AG10803 (cell line): ENCODE measurements at regions not wholly inside any gene's neighbourhood (a gene's known extent, or its start where the extent isn't known, plus 50 kb on each side); places are given as distances from the start of the nearest gene placed in this dataset.
"Not testable (repeated sequence)": the region's sequence is repeated elsewhere in the genome, so short reads cannot be mapped to it uniquely, and the experiment has no call there.

Experiments used
- DNase-seq: peaks from one replicate; pipeline ENCODE4 v3.0.0; 2010; ENCODE audit warnings: low read depth
- H3K4me3 ChIP-seq: 2 replicates; pipeline ENCODE4 v1.5.1; 2011; ENCODE audit warnings: mild to moderate bottlenecking, low read length, control low read depth
- TF ChIP-seq, protein P1 (sequence below): conservative IDR thresholded peaks from 2 replicates; pipeline ENCODE4 v1.5.1; 2011; ENCODE audit warnings: mild to moderate bottlenecking, low read length, control low read depth, inconsistent platforms

DNA sequence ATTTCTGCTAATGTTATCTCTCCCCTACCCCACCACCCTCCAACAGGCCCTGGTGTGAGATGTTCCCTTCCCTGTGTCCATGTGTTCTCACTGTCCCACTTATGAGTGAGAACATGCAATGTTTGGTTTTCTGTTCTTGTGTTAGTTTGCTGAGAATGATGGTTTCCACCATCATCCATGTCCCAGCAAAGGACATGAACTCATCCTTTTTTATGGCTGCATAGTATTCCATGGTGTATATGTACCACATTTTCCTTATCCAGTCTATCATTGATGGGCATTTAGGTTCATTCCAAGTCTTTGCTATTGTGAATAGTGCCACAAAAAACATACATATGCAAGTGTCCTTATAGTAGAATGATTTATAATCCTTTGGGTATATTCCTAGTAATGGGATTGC is 104.5 kb downstream of the ZNF33B start:
- not testable (repeated sequence) for DNase-seq, H3K4me3 ChIP-seq

DNA sequence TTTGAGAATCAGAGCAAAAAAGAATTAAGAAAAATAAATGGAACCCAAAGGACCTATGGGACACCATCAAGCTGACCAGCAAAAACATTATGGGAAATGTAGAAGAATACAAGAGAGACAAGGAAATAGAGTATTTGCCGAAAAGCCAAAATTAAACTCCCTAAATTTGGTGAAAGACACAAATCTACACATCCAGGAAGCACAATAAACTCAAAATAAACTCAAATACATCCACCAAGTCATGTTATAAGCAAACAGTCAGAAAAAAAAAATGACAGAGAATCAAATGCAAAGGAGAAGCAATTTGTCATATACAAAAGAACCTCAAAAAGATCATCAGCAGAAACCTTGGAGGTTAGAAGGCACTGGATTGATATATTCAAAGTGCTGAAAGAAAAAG is 105.4 kb downstream of the ZNF33B start:
- no peak overlapping the region for H3K4me3 ChIP-seq
- DNase-seq, result no peak
- TF ChIP-seq, protein P1, sequence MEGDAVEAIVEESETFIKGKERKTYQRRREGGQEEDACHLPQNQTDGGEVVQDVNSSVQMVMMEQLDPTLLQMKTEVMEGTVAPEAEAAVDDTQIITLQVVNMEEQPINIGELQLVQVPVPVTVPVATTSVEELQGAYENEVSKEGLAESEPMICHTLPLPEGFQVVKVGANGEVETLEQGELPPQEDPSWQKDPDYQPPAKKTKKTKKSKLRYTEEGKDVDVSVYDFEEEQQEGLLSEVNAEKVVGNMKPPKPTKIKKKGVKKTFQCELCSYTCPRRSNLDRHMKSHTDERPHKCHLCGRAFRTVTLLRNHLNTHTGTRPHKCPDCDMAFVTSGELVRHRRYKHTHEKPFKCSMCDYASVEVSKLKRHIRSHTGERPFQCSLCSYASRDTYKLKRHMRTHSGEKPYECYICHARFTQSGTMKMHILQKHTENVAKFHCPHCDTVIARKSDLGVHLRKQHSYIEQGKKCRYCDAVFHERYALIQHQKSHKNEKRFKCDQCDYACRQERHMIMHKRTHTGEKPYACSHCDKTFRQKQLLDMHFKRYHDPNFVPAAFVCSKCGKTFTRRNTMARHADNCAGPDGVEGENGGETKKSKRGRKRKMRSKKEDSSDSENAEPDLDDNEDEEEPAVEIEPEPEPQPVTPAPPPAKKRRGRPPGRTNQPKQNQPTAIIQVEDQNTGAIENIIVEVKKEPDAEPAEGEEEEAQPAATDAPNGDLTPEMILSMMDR, result no peak

DNA sequence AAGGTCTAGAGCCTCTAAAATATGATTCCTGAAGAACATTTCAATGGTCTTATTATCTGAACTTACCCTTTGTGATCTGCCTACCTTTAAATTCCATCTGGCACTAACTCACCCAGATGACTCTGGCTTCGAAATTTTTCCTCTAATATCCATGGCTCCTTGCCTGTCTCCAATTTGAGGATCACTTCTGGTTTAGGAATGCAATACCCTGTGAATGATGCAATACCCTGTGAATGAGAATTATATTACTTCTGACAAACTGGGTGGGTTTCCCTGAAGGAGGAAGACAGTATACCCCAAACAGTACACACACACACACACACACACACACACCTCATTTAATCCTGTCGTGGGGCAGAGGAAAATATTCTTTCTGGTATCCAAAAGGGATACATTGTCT is 115.3 kb downstream of the ZNF33B start:
- no peak overlapping the region for H3K4me3 ChIP-seq
- DNase-seq, result no peak
- TF ChIP-seq, protein P1, result no peak

DNA sequence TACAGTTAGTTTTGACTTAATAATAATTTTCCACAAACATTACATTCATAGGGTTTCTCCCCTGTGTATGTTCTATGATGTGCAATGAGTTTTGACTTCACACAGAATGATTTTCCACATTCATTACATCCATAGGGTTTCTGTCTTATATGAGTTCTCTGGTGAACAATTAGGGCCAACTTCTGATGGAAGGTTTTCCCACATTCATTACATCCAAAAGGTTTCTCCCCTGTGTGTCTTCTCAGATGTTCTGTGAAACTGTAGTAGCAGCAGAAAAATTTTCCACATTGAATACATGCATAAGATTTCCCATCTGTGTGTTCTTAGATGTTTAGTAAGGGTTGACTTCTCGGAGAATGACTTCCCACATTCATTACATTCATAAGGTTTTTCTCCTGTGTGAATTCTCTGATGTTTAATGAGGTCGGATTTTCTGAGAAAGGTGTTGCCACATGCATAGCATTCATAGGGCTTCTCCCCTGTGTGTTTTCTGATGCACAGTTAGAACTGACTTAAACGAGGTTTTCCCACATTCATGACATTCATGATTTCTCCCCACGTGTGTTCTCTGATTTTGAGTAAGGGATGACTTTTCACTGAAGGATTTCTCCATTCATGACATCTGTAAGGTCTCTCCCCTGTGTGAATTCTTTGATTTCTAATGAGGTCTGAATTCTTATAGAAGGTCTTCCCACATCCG is 118.5 kb downstream of the ZNF33B start:
- DNase-seq, result no peak
- H3K4me3 ChIP-seq, result no peak overlapping the region
- TF ChIP-seq, protein P1, result no peak

DNA sequence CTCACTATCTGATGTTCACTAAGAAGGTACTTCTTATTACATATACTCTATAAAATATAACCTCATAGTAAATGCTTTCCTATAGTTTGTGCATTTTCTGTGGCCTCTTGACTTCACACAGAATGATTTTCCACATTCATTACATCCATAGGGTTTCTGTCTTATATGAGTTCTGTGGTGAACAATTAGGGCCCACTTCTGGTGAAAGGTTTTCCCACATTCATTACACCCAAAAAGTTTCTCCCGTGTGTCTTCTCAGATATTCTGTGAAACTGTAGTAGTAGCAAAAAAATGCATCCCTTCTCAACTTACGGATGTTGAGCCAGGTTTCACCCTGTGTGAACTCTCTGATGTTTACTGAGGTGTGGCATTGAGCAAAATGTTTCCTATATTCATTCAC is 119.3 kb downstream of the ZNF33B start:
- TF ChIP-seq, protein P1, result no peak
- DNase-seq, result no peak
- no peak overlapping the region for H3K4me3 ChIP-seq

DNA sequence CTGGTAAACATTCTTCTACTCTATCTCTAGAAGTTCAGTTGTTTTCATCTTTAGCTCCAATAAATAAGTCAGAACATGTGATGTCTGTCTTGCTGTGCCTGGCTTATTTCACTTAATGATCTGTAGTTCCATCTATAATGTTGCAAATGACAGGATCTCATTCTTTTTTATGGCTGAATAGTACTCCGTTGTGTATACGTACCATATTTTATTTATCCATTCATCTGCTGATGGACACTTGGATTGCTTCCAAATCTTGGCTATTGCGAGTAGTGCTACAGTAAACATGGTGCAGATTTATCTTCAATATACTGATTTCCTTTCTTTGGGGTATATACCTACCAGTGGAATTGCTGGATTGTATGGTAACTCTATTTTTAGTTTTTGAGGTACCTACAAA is 124.4 kb downstream of the ZNF33B start:
- DNase-seq, result no peak
- TF ChIP-seq, protein P1, result no peak
- H3K4me3 ChIP-seq, result no peak overlapping the region

DNA sequence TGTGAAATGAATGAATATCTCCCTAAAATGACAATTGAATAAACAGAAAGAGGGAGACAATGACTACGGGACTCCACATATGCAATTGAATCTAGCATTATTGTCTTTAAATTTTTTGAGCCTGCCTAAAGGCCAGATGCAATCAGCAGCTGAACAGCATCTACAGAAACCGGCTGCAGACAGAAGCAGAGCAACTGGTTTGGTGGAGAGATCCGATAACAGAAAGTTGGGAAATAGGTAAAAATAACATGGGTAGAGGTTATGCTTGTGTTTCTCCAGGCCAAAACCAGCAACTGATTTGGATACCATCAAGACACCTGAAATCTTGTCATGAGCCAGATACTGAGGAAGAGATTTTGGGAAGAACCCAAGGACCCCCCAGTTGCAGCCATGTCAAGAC is 146.6 kb downstream of the ZNF33B start:
- TF ChIP-seq, protein P1, result no peak
- no peak overlapping the region for H3K4me3 ChIP-seq
- DNase-seq, result no peak
